CD14-positive monocyte (primary cell): ENCODE measurements at regions not wholly inside any gene's neighbourhood (a gene's known extent, or its start where the extent isn't known, plus 50 kb on each side); places are given as distances from the start of the nearest gene placed in this dataset.

ENCODE experiments used
- DNase-seq, 3 donors: peaks; one replicate each; pipeline ENCODE4 v3.0.0-alpha.2; 2011 to 2022
- H2AFZ ChIP-seq: 2 replicates; pipeline ENCODE4 v1.6.0; 2012; ENCODE audit warnings: mild to moderate bottlenecking, low read depth, low read length, inconsistent platforms; ENCODE audit not compliant: insufficient read depth, poor library complexity, severe bottlenecking
- H3K27ac ChIP-seq, 2 donors: 1 replicate in 1 of 2; 2 replicates in 1 of 2; pipeline ENCODE4 v1.5.1; 2012 to 2013; ENCODE audit warnings: low read length in 2 of 2, control low read depth in 1 of 2, inconsistent platforms in 1 of 2, low read depth in 1 of 2, mild to moderate bottlenecking in 1 of 2
- H3K27me3 ChIP-seq, 2 donors: one replicate each; pipeline versions ENCODE4 v1.6.0 to v1.6.1; 2011 to 2013; ENCODE audit warnings: low read length in 2 of 2; ENCODE audit not compliant: control insufficient read depth in 2 of 2, insufficient read depth in 2 of 2
- H3K36me3 ChIP-seq, 2 donors: replicated peaks in 1 of 2; 1 replicate in 1 of 2; 2 replicates in 1 of 2; pipeline versions ENCODE4 v1.5.1 to v1.6.1; 2012 to 2013; ENCODE audit warnings: low read length in 2 of 2, control low read depth in 1 of 2, inconsistent platforms in 1 of 2, mild to moderate bottlenecking in 1 of 2; ENCODE audit not compliant: insufficient read depth in 2 of 2, control insufficient read depth in 1 of 2
- H3K4me1 ChIP-seq, 2 donors: 1 replicate in 1 of 2; 2 replicates in 1 of 2; pipeline versions ENCODE4 v1.5.1 to v1.6.1; 2012 to 2013; ENCODE audit warnings: low read length in 2 of 2, control low read depth in 1 of 2, inconsistent platforms in 1 of 2, mild to moderate bottlenecking in 1 of 2, moderate library complexity in 1 of 2; ENCODE audit not compliant: insufficient read depth in 2 of 2, control insufficient read depth in 1 of 2
- H3K4me2 ChIP-seq: replicated peaks from 2 replicates; pipeline ENCODE3; 2012; ENCODE audit warnings: low read length, moderate library complexity, mild to moderate bottlenecking; ENCODE audit not compliant: poor library complexity, severe bottlenecking; ENCODE audit errors: extremely low read depth
- H3K4me3 ChIP-seq, 3 experiments: fragments of 200-600 bp in 1 of 3; sonication (generic) in 1 of 3; replicated peaks in 1 of 3; 1 replicate in 2 of 3; 2 replicates in 1 of 3; pipeline ENCODE4 v1.5.1; 2011 to 2013; ENCODE audit warnings: low read length in 3 of 3, mild to moderate bottlenecking in 3 of 3, control low read depth in 2 of 3, low read depth in 2 of 3, inconsistent platforms in 1 of 3, moderate library complexity in 1 of 3
- H3K79me2 ChIP-seq: 2 replicates; pipeline ENCODE4 v1.6.0; 2012; ENCODE audit warnings: mild to moderate bottlenecking, control low read depth, inconsistent platforms, low read length, moderate library complexity; ENCODE audit not compliant: insufficient read depth
- H3K9ac ChIP-seq: 2 replicates; pipeline ENCODE4 v1.6.0; 2017; ENCODE audit warnings: low read length, mild to moderate bottlenecking; ENCODE audit not compliant: insufficient read depth, poor library complexity, severe bottlenecking
- H3K9me3 ChIP-seq, 2 donors: replicated peaks in 1 of 2; 1 replicate in 1 of 2; 2 replicates in 1 of 2; pipeline versions ENCODE4 v1.5.1 to v1.6.1; 2012 to 2013; ENCODE audit warnings: low read length in 2 of 2, control low read depth in 1 of 2; ENCODE audit not compliant: control insufficient read depth in 1 of 2, insufficient read depth in 1 of 2
- H4K20me1 ChIP-seq: 2 replicates; pipeline ENCODE4 v1.6.0; 2012; ENCODE audit warnings: mild to moderate bottlenecking, low read length, control low read depth, moderate library complexity; ENCODE audit not compliant: insufficient read depth
- H3K27ac Mint-ChIP-seq, 7 donors: one replicate each; pipeline ENCODE4 v1.8.0; 2020; ENCODE audit warnings: mild to moderate bottlenecking in 7 of 7, mixed read lengths in 7 of 7, moderate library complexity in 6 of 7, inconsistent platforms in 2 of 7
- H3K27me3 Mint-ChIP-seq, 3 donors: one replicate each; pipeline ENCODE4 v1.8.0; 2021 to 2022; ENCODE audit warnings: low read depth in 3 of 3, mild to moderate bottlenecking in 3 of 3, mixed read lengths in 3 of 3, moderate library complexity in 3 of 3, inconsistent platforms in 1 of 3
- H3K36me3 Mint-ChIP-seq, 2 donors: one replicate each; pipeline ENCODE4 v1.8.0; 2020; ENCODE audit warnings: mixed read lengths in 2 of 2, inconsistent platforms in 1 of 2, mild to moderate bottlenecking in 1 of 2
- H3K4me1 Mint-ChIP-seq: one replicate; pipeline ENCODE4 v1.8.0; 2020; ENCODE audit warnings: mild to moderate bottlenecking, mixed read lengths
- H3K4me3 Mint-ChIP-seq, 2 donors: one replicate each; pipeline ENCODE4 v1.8.0; 2020; ENCODE audit warnings: mild to moderate bottlenecking in 2 of 2, mixed read lengths in 2 of 2, moderate library complexity in 1 of 2
- H3K9me3 Mint-ChIP-seq, 7 donors: one replicate each; pipeline ENCODE4 v1.8.0; 2020 to 2022; ENCODE audit warnings: mixed read lengths in 7 of 7, mild to moderate bottlenecking in 6 of 7, moderate library complexity in 6 of 7, inconsistent platforms in 2 of 7
- CTCF ChIP-seq: fragments of 200-600 bp; IDR thresholded peaks from one replicate; pipeline ENCODE4 v1.8.0; 2022; ENCODE audit warnings: antibody characterized with exemption, mild to moderate bottlenecking
- WGBS: methylation state at CpG from one replicate; pipeline ENCODE4 v1.1.5; 2013; ENCODE audit warnings: missing lambda C conversion rate; ENCODE audit not compliant: insufficient coverage; 5-methylcytosine and 5-hydroxymethylcytosine counted together
- intact Hi-C, 2 donors: fragments of 100-400 bp; cut with micrococcal nuclease; formaldehyde crosslinking; loops; one replicate each; pipeline versions ENCODE4 v1.15.0 to v1.15.1; 2023

DNA sequence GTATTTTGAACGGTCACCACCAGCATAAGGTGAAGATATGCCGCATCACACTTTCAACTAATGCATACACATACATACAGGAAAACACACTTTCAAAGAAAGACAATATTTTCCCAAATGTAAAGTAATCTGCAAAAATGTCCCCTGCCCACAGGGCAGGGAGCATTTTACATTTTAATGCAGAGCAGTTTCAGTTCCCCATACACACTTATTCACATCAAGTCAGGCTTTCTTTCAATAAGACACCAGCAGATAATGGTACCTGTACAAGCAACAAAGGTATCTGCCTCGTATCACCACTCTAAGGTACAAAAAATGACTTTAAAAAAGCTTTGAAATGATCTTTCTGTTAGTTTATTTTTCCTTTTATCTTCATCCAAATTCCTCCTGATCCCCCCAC lies 247.1 kb upstream of the CCNG1 start:
- Histone ChIP-seq H4K20me1 (no peaks in the 10 kb centered on the region), H3K79me2 (no peaks in the 10 kb centered on the region), H3K4me1 (no peaks in the 10 kb centered on the region), H3K27me3 (no peaks in the 10 kb centered on the region), H2AFZ (no peak overlapping the region), H3K4me2 (no peak overlapping the region), H3K36me3 (no peaks in the 10 kb centered on the region), H3K9me3 (peaks cover 0 to 10% of the 10 kb centered on the region in 2 donors), H3K4me3 (no peak overlapping the region), H3K9ac (no peak overlapping the region), H3K27ac (no peak overlapping the region)
- Mint-ChIP-seq H3K27ac (no peak overlapping the region), H3K9me3 (peaks cover 0 to 6% (median 2%) of the 10 kb centered on the region in 7 donors), H3K27me3 (no peaks in the 10 kb centered on the region), H3K4me3 (no peak overlapping the region), H3K36me3 (no peaks in the 10 kb centered on the region), H3K4me1 (no peaks in the 10 kb centered on the region)
- no peak for TF ChIP-seq CTCF
- no peak for DNase-seq
- WGBS, result 90% methylated on average over 2 of the region's 3 CpGs
- intact Hi-C loops, result no loop called here

- Histone ChIP-seq H3K79me2 (no peaks in the 10 kb centered on the region), H3K4me3 (no peak overlapping the region), H3K9me3 (peaks cover 0 to 10% of the 10 kb centered on the region in 2 donors), H3K27ac (no peak overlapping the region), H2AFZ (no peak overlapping the region), H3K9ac (no peak overlapping the region), H3K4me1 (no peaks in the 10 kb centered on the region), H3K36me3 (no peaks in the 10 kb centered on the region), H3K27me3 (no peaks in the 10 kb centered on the region), H3K4me2 (no peak overlapping the region), H4K20me1 (no peaks in the 10 kb centered on the region)
- no peaks in the 10 kb centered on the region for H3K4me1 Mint-ChIP-seq
- H3K9me3 Mint-ChIP-seq, result peaks cover 0 to 6% (median 2%) of the 10 kb centered on the region in 7 donors
- H3K27ac Mint-ChIP-seq, result no peak overlapping the region
- intact Hi-C loops, result no loop called here
- no peak overlapping the region for H3K4me3 Mint-ChIP-seq
- H3K36me3 Mint-ChIP-seq, result no peaks in the 10 kb centered on the region
- no peak for DNase-seq
- H3K27me3 Mint-ChIP-seq, result no peaks in the 10 kb centered on the region
- no CpG with 5 or more reads among the region's 1 CpG for WGBS
- no peak for TF ChIP-seq CTCF
These were observed 246.6 kb upstream of the CCNG1 start for GRCh38 chr5:163190784-163191183.
